Hepatocyte (in vitro differentiated cells): ENCODE measurements at regions not wholly inside any gene's neighbourhood (a gene's known extent, or its start where the extent isn't known, plus 50 kb on each side); places are given as distances from the start of the nearest gene placed in this dataset.

ENCODE experiments used
- DNase-seq: peaks from one replicate; pipeline ENCODE4 v3.0.0-alpha.2; 2016; ENCODE audit warnings: low spot score
- H2AFZ ChIP-seq: fragments of 200-600 bp; sonication (generic); 2 replicates; pipeline ENCODE4 v1.6.0; 2016; ENCODE audit warnings: antibody characterized with exemption, mild to moderate bottlenecking
- H3K27ac ChIP-seq: fragments of 200-600 bp; sonication (generic); 2 replicates; pipeline ENCODE4 v1.5.1; 2016; ENCODE audit warnings: mild to moderate bottlenecking
- H3K27me3 ChIP-seq: fragments of 200-600 bp; sonication (generic); 2 replicates; pipeline ENCODE4 v1.6.1; 2016
- H3K36me3 ChIP-seq: fragments of 200-600 bp; sonication (generic); replicated peaks from 2 replicates; pipeline ENCODE4 v1.5.1; 2016; ENCODE audit warnings: low read depth; ENCODE audit not compliant: insufficient read depth
- H3K4me1 ChIP-seq: fragments of 200-600 bp; sonication (generic); 2 replicates; pipeline ENCODE4 v1.5.1; 2016; ENCODE audit warnings: mild to moderate bottlenecking, moderate library complexity; ENCODE audit not compliant: insufficient read depth
- H3K4me2 ChIP-seq: fragments of 200-600 bp; sonication (generic); 2 replicates; pipeline ENCODE4 v1.6.0; 2016
- H3K4me3 ChIP-seq: fragments of 200-600 bp; sonication (generic); 2 replicates; pipeline ENCODE4 v1.5.1; 2016; ENCODE audit warnings: mild to moderate bottlenecking
- H3K79me2 ChIP-seq: fragments of 200-600 bp; sonication (generic); 2 replicates; pipeline ENCODE4 v1.6.0; 2017; ENCODE audit warnings: mild to moderate bottlenecking
- H3K9me2 ChIP-seq: fragments of 200-600 bp; sonication (generic); replicated peaks from 2 replicates; pipeline ENCODE4 v1.6.0; 2017; ENCODE audit warnings: mild to moderate bottlenecking; ENCODE audit not compliant: insufficient read depth
- H3K9me3 ChIP-seq: fragments of 200-600 bp; sonication (generic); 2 replicates; pipeline ENCODE4 v1.5.1; 2016; ENCODE audit warnings: low read depth, mild to moderate bottlenecking
- H4K20me1 ChIP-seq: fragments of 200-600 bp; sonication (generic); 2 replicates; pipeline ENCODE4 v1.6.0; 2016; ENCODE audit warnings: mild to moderate bottlenecking; ENCODE audit not compliant: insufficient read depth, poor library complexity, severe bottlenecking
- EZH2 ChIP-seq: fragments of 200-600 bp; sonication (generic); IDR thresholded peaks from 2 replicates; pipeline ENCODE4 v1.6.1; 2016; ENCODE audit warnings: antibody characterized with exemption, mild to moderate bottlenecking, borderline replicate concordance
- EZH2phosphoT487 ChIP-seq: fragments of 200-600 bp; sonication (generic); IDR thresholded peaks from one replicate; pipeline ENCODE4 v1.6.1; 2018; ENCODE audit warnings: antibody characterized with exemption, mild to moderate bottlenecking, low read depth, moderate library complexity; ENCODE audit not compliant: unreplicated experiment, severe bottlenecking
- WGBS: methylation state at CpG from one replicate; pipeline ENCODE4 v1.1.6; 2016; ENCODE audit warnings: low lambda C conversion rate; ENCODE audit errors: missing lambda C conversion rate; 5-methylcytosine and 5-hydroxymethylcytosine counted together
- TF ChIP-seq, protein P1 (sequence below): fragments of 200-600 bp; sonication (generic); IDR thresholded peaks from 2 replicates; pipeline ENCODE4 v1.5.1; 2016; ENCODE audit warnings: antibody characterized with exemption, mild to moderate bottlenecking; ENCODE audit not compliant: poor library complexity

DNA sequence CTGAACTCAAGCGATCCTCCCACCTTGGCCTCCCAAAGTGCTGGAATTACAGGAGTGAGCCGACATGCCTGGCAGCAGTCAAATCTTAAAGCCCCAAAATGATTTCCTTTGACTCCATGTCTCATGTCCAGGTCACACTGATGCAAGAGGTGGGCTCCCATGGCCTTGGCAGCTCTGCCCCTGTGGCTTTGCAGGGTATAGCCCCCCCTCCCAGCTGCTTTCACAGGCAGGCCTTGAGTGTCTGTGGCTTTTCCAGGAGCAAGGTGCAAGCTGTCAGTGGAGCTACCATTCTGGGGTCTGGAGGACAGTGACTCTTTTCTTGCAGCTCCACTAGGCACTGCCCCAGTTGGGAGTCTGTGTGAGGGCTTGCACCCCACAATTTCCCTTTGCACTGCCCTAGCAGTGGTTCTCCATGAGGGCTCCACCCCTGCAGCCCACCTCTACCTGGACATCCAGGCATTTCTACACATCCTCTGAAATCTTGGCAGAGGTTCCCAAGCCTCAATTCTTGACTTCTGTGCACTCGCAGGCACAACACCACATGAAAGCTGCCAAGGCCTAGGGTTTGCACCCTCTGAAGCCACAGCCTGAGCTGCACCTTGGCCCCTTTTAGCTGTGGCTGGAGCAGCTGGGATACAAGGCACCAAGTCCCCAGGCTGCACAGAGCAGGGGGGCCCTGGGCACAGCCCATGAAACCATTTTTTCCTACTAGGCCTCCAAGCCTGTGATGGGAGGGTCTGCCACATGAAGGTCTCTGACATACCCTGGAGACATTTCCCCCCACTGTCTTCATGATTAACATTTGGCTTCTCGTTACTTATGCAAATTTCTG, 79.3 kb upstream of the ARL4D start:
- Histone ChIP-seq H3K27me3 (no peaks in the 10 kb centered on the region), H4K20me1 (no peaks in the 10 kb centered on the region), H3K36me3 (no peaks in the 10 kb centered on the region), H3K79me2 (no peaks in the 10 kb centered on the region), H3K9me2 (no peaks in the 10 kb centered on the region), H3K4me3 (no peak overlapping the region), H2AFZ (no peak overlapping the region), H3K27ac (no peak overlapping the region), H3K9me3 (no peaks in the 10 kb centered on the region), H3K4me1 (no peaks in the 10 kb centered on the region), H3K4me2 (no peak overlapping the region)
- WGBS, result 96% methylated on average over 4 of the region's 4 CpGs
- DNase-seq, result no peak
- no peak for TF ChIP-seq EZH2phosphoT487
- TF ChIP-seq EZH2, result no peak
- TF ChIP-seq, protein P1, sequence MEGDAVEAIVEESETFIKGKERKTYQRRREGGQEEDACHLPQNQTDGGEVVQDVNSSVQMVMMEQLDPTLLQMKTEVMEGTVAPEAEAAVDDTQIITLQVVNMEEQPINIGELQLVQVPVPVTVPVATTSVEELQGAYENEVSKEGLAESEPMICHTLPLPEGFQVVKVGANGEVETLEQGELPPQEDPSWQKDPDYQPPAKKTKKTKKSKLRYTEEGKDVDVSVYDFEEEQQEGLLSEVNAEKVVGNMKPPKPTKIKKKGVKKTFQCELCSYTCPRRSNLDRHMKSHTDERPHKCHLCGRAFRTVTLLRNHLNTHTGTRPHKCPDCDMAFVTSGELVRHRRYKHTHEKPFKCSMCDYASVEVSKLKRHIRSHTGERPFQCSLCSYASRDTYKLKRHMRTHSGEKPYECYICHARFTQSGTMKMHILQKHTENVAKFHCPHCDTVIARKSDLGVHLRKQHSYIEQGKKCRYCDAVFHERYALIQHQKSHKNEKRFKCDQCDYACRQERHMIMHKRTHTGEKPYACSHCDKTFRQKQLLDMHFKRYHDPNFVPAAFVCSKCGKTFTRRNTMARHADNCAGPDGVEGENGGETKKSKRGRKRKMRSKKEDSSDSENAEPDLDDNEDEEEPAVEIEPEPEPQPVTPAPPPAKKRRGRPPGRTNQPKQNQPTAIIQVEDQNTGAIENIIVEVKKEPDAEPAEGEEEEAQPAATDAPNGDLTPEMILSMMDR, result no peak

- H2AFZ ChIP-seq, result no peak overlapping the region
- WGBS, result 77% methylated on average over 19 of the region's 19 CpGs
- H4K20me1 ChIP-seq, result no peaks in the 10 kb centered on the region
- H3K4me1 ChIP-seq, result no peaks in the 10 kb centered on the region
- TF ChIP-seq EZH2 (no peak), EZH2phosphoT487 (no peak)
- TF ChIP-seq, protein P1, result no peak
- no peaks in the 10 kb centered on the region for H3K9me2 ChIP-seq
- H3K4me3 ChIP-seq, result no peak overlapping the region
- no peaks in the 10 kb centered on the region for H3K9me3 ChIP-seq
- no peak for DNase-seq
- H3K27ac ChIP-seq, result no peak overlapping the region
- H3K4me2 ChIP-seq, result no peak overlapping the region
- no peaks in the 10 kb centered on the region for H3K27me3 ChIP-seq
- H3K79me2 ChIP-seq, result no peaks in the 10 kb centered on the region
- H3K36me3 ChIP-seq, result no peaks in the 10 kb centered on the region
These were observed 82.2 kb upstream of the ARL4D start for GRCh38 chr17:43316522-43317142.

DNA sequence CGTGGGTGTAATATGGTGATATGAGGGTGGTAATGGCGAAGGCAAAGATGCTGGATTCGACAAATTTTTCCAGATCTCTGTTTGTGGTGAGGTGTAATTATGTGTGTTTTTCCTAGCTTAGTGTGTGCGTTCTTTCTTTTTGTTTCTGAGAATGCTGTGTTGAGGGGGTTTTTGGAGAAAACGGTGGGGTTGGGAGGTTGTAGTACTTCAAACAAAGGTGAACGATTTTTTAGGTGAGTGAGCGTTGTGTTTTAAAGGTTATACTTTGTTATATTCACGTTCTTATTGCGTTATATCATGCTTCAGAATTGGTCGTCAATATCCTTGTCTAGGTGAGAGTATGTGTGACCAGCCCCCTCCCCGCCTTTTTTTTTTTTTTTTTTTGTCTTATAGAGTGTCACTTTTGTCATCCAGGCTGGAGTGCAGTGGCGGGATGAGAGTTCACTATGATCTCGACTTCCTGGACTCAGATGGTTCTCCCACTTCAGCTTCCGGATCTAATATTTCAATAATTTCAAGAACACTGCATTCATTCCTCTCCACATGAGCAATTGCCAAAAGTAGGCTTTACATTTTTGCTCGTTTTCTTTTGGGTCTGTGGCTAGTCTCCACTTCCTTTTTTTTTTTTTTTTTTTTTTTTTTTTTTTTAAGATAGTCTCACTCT, 82.2 kb upstream of the RNU2-1 start:
- Histone ChIP-seq H3K4me3 (no peak overlapping the region), H3K4me1 (no peaks in the 10 kb centered on the region), H4K20me1 (no peaks in the 10 kb centered on the region), H3K27me3 (no peaks in the 10 kb centered on the region), H3K27ac (no peak overlapping the region), H3K9me3 (no peaks in the 10 kb centered on the region), H3K79me2 (no peaks in the 10 kb centered on the region), H3K36me3 (no peaks in the 10 kb centered on the region), H2AFZ (no peak overlapping the region), H3K9me2 (no peaks in the 10 kb centered on the region), H3K4me2 (no peak overlapping the region)
- DNase-seq, result no peak
- 4% methylated on average over 15 of the region's 15 CpGs for WGBS
- TF ChIP-seq EZH2phosphoT487 (no peak), EZH2 (no peak)
- TF ChIP-seq, protein P1, result no peak
